ENCODE measurements at regions not wholly inside any gene's neighbourhood (a gene's known extent, or its start where the extent isn't known, plus 50 kb on each side); places are given as distances from the start of the nearest gene placed in this dataset.

DNA sequence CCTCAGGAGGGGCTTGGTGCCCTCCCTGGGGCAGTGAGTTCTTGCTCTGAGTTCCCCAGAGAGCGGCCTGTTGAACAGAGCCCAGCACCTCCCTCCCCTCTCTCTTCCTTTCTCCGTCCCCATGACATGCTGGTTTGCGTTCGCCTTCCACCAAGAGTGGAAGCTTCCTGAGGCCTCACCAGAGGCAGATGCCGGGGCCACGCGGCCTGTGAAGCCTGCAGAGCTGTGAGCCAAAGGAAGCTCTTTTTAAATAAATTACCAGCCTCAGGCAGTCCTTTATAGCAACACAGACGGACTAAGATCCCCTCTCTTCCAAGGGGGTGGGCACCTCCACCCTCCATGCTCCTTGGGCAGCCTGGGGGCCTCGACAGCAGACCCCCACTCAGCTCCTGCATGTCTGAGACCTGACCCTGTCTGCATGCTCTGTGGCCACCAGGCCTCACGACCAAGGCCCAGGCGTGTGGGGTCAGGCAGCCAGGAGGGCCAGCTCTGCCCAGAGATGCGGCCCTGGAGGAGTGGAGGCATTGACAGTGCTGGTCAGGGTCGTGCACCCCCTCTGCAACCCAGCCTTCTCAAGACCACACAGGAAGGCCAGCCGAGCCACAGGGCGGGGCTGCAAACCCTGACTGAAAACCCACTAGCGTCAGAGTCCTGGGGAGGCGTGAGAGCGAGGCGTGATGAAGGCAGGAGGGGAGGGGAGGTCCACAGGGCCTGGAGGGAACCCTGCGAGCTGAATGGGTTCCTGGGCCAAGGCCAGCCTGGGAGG lies 54.6 kb upstream of the ADGRA1 start:
- H3K27me3 ChIP-seq (ENCODE audit: insufficient read depth, low read length), result no peaks in the 10 kb centered on the region
- peak overlapping the region in 1 of 3 experiments; percentile 92; a peak in 1 of 7 replicates for H3K27ac Mint-ChIP-seq

More for the DNA sequence above, 54.6 kb upstream of the ADGRA1 start:
- Histone ChIP-seq H3K14ac (ENCODE audit: insufficient read depth, low read length) (0 out of 2 replicates have a peak overlapping the region, but pooled peaks have one; percentile 57), H4K8ac (replicated peaks; ENCODE audit: insufficient read length, low read depth, low read length) (no peak overlapping the region), H2AFZ (ENCODE audit: low read length) (no peak overlapping the region), H3K79me2 (ENCODE audit: insufficient read depth, low read length) (no peaks in the 10 kb centered on the region), H3K56ac (ENCODE audit: insufficient read length, low read depth, low read length) (no peak overlapping the region), H2BK12ac (ENCODE audit: insufficient read length, low read depth, low read length) (no peak overlapping the region), H3T11ph (ENCODE audit: low read length) (no peak overlapping the region), H3K23me2 (ENCODE audit: insufficient read length, low read depth, low read length, poor library complexity, severe bottlenecking) (no peaks in the 10 kb centered on the region), H3K79me1 (ENCODE audit: insufficient read depth, low read depth, low read length, poor library complexity, severe bottlenecking) (no peaks in the 10 kb centered on the region), H3K9me3 (ENCODE audit: control insufficient read depth, low read depth, low read length) (no peaks in the 10 kb centered on the region), H3K18ac (ENCODE audit: insufficient read length, low read depth, low read length) (no peak overlapping the region), H3K27ac (ENCODE audit: insufficient read length, low read depth, low read length) (no peak overlapping the region), H3K9ac (ENCODE audit: extremely low read depth, insufficient read length, low read length) (no peak overlapping the region), H3K23ac (ENCODE audit: insufficient read length, low read depth, low read length) (no peak overlapping the region), H2BK5ac (ENCODE audit: insufficient read length, low read length) (no peak overlapping the region), H3K4me1 (ENCODE audit: insufficient read depth, low read length) (no peaks in the 10 kb centered on the region), H3K4ac (ENCODE audit: low read depth, low read length) (no peak overlapping the region; the same call in 1 of the 2 replicates), H2AK5ac (ENCODE audit: insufficient read length, low read length) (no peak overlapping the region), H2BK15ac (ENCODE audit: low read depth, low read length) (no peak overlapping the region), H3K4me2 (ENCODE audit: insufficient read depth, insufficient read length, low read length) (no peak overlapping the region), H4K91ac (ENCODE audit: insufficient read length, low read depth, low read length) (no peak overlapping the region), H2BK120ac (ENCODE audit: low read depth, low read length, poor library complexity, severe bottlenecking) (no peak overlapping the region), H4K20me1 (ENCODE audit: control insufficient read depth, insufficient read depth, insufficient read length) (no peaks in the 10 kb centered on the region), H4K5ac (ENCODE audit: insufficient read length, low read depth, low read length) (no peak overlapping the region), H2BK20ac (ENCODE audit: low read depth, low read length, poor library complexity, severe bottlenecking) (no peak overlapping the region)
- TF ChIP-seq, protein P1, sequence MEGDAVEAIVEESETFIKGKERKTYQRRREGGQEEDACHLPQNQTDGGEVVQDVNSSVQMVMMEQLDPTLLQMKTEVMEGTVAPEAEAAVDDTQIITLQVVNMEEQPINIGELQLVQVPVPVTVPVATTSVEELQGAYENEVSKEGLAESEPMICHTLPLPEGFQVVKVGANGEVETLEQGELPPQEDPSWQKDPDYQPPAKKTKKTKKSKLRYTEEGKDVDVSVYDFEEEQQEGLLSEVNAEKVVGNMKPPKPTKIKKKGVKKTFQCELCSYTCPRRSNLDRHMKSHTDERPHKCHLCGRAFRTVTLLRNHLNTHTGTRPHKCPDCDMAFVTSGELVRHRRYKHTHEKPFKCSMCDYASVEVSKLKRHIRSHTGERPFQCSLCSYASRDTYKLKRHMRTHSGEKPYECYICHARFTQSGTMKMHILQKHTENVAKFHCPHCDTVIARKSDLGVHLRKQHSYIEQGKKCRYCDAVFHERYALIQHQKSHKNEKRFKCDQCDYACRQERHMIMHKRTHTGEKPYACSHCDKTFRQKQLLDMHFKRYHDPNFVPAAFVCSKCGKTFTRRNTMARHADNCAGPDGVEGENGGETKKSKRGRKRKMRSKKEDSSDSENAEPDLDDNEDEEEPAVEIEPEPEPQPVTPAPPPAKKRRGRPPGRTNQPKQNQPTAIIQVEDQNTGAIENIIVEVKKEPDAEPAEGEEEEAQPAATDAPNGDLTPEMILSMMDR (conservative IDR thresholded peaks at IDR 0.05), result no peak
- Mint-ChIP-seq H3K4me3 (no peak overlapping the region), H3K36me3 (ENCODE audit: insufficient read depth in 1 of 3, low read depth in 3 of 3) (no peaks in the 10 kb centered on the region), H3K9me3 (no peaks in the 10 kb centered on the region), H3K27me3 (ENCODE audit: low read depth) (peaks cover 38% of the 10 kb centered on the region), H3K4me1 (peaks cover 14 to 20% of the 10 kb centered on the region in 2 experiments)
- DNase-seq, result no peak
- WGBS (ENCODE audit: extremely low coverage, insufficient read length, low lambda C conversion rate), result no CpG with 5 or more reads among the region's 20 CpGs

Measured in H9 (cell line).